Activated CD4-positive, alpha-beta T cell treated with anti-CD3 and anti-CD28 coated beads for 24 hours (primary cell): ENCODE measurements at regions not wholly inside any gene's neighbourhood (a gene's known extent, or its start where the extent isn't known, plus 50 kb on each side); places are given as distances from the start of the nearest gene placed in this dataset.
"Not testable (repeated sequence)": the region's sequence is repeated elsewhere in the genome, so short reads cannot be mapped to it uniquely, and the experiment has no call there.

Source experiments
- DNase-seq, 2 donors: peaks; one replicate each; pipeline ENCODE4 v3.0.0-alpha.2; 2020; ENCODE audit warnings: low read depth in 2 of 2

DNA sequence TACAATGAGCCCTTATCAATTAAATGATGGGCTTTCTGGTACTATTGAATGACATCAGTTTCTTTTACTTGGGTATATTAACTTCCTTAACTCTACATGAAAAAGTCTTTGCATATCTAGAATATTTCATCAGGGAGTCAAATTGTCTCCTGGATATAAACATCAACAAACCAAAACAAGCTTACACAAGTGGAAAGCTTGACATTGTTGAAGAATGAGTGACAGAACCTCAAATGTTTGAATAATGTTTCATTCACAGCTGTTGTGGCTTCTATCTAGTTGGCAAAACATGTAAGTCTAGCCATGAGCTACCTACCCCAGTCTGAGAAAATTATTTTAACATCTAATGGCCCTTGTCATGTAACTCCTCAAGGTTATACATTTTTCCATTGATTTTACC, 604.8 kb upstream of the ADAMTS5 start:
- no peak for DNase-seq

DNA sequence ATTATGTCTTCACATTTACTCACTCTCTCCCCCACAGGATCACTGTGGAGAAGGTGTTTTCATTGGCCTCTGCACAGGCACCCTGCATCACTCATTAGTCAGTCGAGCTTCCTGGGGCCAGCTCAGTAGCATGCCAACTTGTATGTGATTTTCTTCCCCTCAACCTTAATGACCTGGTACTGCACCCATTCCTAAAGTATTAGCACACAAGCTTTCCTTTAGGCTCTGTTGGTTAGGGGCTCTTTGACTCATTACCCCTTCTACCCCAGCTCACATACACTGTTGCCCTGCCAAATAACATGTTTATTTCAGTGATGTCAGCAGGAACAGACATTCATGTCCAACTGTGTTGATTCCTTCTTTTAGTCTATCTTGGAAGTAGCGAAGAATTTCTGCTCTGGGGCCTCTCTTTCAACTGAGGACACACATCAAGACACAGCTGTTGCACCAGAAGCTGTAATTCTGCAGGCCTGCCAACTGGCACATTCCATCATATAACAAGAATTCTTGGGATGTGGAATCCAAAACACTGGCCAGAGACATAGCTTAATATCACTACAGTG, 603.5 kb upstream of the ADAMTS5 start:
- no peak for DNase-seq

DNA sequence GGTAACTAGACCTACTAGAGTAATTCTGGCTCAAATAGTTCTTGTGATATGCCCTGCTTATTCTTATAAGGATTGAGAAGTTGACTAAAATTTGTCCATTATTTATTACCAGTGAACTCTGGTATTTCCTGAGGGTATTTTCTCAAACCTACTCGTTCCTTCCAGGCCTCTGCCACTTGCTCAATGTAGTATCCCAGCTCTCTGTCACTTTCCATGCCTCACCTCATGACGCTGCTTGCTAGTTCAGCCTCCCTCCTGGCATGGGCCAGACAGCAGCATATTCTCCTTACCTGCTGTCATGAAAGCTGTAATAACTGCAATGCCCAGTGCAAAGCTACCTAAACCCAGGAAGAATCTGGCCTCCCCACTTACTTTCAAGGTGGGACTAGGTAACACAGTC, 602.9 kb upstream of the ADAMTS5 start:
- DNase-seq, result no peak

DNA sequence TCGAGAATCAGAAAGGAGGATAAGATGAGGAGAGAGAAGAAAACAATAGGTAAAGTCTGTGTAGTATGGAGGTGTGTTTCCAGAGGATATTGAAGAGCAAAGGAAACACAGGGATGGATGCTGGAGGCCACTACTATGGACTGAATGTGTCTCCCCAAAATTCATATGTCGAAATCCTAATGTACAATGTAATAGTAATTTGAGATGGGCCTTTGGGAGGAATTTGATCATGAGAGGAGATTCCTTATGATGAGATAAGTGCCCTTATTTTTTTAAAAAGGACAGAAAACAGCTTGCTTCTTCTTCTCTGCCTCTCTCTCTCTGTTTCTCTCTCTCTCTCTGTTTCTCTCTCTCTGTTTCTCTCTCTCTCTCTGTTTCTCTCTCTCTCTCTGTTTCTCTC, 602.2 kb upstream of the ADAMTS5 start:
- no peak for DNase-seq

DNA sequence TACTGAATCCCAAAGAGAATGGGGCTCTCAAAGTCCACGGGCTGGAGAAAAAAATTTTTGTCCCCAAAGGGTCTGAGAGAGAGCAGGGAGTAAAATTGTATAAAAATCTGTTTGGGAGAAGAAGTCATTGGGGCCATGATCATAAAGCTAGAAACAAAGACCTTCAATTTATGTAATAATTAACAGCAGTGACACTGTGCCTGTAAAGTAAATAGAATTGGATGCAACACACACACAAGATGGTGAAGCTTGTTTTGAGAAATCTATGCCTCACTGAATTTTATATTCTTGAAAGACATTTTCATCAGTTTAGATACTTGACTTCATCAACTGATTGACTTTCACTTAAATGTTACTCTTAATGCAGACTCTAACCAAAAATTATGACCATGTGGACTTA, 600.5 kb upstream of the ADAMTS5 start:
- DNase-seq, result no peak

DNA sequence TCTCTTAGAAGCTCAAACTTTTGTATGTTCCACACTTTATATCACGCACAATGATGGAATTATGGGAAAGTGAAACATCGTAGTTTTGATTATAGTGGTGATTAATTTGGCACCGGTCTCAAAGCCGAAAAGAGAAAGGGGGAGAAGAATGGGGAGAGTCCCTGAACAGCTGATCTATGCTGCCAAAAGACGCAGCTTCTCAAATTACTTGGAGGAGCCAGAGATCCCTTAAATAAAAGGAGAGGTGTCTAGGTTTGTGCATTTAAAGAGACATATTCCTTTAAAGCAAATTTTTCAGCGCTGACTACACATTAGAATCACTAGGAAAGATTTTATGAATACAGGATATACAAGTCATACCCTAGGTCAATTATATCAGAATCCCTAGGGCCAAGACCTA, 599.6 kb upstream of the ADAMTS5 start:
- DNase-seq, result no peak

DNA sequence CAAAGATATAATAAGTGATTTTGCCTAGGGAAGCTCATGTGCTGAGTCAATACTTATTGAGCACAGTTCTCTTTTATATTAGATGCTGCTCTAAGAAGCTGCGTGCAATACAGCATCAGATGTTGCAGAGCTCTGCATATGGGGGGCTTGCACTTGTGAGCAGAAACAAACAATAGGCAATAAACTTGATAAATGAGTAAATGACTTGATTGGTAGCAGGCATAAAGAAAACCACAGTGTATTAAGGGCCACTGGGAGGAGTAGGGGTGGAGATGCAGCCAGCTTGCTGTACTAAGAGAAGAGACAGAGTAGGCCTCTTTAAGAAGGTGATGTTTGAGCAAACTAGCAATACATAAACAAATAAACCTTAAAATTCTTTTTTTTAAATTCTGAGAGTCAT, 598.5 kb upstream of the ADAMTS5 start:
- no peak for DNase-seq

DNA sequence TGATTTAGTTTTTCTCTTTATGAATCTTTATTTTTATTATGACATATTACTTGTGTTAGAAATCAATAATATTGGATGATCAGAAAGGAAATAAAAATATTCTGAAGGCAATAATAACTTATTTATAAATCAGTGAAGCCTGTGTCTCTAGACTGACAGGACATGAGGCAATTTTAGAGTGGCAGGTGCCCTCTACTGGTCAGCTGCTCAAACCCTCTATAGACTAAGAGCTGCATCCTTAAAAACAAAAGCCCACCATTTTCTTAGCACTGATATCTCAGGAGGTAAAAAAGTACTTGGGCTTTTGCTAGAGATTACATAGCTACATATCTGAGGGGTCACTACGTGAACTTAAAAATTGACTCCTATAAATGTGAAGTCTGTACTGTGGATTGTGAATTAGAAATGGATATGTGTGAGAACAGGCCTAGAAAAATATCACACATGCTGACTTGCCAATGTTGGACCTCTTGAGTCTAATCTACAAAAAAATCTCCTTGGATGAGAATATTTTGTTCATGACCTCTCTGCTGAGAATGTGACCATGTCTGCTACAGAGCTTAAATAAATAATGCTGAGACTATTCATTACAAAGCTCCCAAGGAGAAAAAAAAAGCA, 597.9 kb upstream of the ADAMTS5 start:
- no peak for DNase-seq

DNA sequence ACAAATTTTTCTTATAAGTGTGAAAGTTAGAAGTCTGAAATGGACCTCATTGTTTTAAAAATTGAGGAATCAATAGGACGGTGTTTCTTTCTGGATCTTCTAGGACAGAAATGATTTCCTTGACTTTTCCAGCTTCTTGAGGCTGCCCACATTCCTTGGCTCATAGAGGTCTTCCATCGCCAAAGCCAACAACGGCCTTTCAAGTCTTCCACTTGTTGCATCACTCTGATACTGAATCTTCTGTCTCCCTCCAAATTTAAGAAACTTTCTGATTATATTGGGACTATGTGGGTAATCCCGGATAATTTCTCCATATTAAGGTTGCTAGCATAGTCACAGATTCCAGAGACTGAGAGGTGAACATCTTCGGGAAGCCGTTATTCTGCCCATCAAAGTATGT, 595.4 kb upstream of the ADAMTS5 start:
- DNase-seq, result no peak

DNA sequence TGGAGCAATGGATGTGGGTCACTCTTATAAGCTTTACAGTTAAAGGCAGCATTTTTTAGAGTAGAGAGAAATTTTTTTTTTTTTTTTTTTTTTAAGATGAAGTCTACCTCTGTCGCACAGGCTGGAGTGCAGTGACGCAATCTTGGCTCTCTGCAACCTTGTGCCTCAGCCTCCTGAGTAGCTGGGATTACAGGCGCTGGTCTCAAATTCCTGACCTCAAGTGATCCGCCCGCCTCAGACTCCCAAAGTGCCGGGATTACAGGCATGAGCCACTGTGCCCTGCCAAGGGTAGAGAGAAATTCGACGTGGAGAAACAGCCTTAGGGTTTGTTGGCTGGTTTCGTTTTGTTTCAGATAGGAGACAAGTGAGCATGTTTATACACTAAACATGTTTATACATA, 594.2 kb upstream of the ADAMTS5 start:
- DNase-seq, result no peak

DNA sequence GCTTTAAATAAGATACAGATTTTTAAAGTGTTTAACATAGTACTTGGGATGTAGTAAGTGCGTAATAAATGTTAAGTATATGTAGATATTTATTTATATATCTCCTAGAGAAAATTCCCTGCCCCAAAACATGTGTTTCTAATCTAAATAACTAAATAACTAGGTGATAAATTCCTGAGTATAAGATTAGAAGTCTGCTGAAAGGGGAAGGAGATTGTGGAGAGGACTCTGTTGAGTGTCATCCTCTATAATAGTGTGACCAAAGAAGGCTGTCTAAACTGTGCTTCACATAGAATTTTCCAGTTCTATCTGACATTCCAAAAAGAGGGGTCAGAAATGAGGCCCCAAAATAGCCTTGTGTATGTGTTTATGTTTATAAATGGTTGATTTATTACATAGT, 590.5 kb upstream of the ADAMTS5 start:
- no peak for DNase-seq

DNA sequence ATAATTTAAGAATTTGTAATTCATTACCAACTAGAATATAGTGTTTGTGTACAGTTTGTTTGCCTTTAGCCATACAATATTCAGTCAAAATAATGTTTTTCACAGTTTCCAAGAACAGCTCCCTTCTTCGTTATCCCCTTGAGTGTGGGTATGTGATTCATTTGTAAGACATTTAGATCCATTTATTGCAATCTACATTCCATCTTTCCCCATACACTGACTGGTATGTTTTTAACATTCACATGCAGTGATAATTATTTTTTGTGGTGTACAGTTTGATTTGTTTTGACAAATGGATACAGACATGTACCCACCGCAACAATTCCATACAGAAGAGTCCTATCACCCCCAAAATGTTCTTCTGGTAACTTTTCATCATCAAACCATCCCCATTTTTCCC, 589.1 kb upstream of the ADAMTS5 start:
- DNase-seq, result no peak

DNA sequence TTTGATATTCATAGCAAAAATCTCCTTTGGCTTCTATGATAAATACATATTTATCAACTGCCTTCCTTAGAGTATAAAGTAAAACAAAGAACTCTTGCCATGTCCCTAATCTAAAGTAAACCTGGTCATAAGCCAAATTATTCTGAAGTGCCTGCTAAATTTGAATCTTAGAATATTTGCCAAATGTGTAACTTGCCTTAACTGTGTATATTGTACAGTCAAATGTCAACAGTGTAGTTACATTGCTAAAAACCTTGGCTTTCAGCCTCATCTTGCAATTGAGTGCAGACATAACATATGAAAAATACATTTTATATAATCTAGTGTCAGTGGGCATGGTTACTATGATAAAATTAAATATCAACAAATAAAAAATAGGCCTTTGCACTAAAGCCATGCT, 583.4 kb upstream of the ADAMTS5 start:
- no peak for DNase-seq

DNA sequence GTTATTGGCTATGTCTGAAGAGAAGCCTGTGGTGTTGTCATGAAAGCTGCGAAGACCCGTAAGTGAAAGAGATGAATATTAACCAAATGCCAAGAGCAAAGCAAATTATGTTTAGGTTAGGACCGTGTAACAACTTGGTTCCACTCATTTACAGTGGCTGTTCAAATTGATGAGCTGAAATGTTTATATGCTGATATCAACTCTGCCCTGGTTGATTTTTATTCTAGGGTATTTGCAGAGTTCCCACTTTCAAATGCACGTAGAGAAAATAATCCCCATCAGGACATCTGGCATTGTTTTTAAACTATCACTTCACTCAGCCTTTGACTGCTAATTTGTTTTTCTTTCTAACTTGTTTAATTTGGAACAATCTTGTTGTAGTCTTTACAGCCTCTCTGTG, 581.6 kb upstream of the ADAMTS5 start:
- no peak for DNase-seq

DNA sequence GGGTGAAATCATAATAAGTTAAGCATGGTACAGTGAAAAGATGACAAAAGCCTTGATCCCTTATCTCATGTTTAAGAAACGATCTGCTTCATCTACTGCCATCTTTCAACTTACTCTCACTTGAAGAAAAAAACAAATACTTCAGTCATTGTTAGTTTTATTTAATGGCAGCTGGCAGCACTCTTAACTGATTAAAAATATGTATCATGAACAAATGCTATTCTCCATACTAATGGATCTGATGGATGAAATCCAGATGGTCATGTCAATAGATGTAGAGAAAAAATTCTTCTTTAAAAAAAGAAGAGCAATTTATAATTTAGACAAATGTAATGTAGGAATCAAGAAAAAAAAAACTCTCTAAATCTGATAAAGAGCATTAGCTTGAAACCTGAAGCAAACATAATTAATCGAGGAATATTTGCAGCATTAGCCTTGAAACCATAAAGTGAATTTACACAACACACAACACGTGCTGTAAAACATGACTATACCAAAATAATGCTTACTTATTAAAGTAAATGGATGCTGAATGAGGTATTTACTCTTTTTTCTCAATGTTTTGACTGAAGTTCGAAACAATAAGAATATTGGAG, 579.0 kb upstream of the ADAMTS5 start:
- DNase-seq, result no peak

DNA sequence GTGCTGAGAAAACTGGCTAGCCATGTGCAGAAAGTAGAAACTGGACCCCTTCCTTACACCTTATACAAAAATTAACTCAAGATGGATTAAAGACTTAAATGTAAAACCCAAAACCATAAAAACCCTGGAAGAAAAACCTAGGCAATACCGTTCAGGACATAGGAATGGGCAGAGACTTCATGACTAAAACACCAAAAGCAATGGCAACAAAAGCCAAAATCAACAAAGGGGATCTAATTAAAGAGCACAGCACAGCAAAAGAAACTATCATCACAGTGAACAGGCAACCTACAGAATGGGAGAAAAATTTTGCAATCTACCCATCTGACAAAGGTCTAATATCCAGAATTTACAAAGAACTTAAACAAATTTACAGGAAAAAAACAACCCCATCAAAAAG, 575.2 kb upstream of the ADAMTS5 start:
- DNase-seq, result not testable (repeated sequence)

DNA sequence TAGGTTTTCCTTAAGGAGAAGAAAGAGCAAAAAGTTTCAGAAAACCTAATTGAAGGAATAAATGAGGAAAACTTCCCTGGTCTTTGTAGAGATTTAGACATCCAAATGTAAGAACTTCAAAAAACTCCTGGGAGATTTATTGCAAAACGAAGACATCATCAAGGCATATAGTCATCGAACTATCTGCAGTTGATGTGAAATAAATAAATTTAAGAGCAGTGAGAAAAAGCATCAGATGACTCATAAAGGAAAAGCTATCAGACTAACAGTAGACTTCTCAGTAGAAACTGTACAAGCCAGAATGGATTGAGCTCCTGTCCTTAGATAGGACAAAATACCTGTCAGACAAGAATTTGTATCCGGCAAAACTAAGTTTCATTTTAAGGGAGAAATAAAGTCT, 569.4 kb upstream of the ADAMTS5 start:
- no peak for DNase-seq

DNA sequence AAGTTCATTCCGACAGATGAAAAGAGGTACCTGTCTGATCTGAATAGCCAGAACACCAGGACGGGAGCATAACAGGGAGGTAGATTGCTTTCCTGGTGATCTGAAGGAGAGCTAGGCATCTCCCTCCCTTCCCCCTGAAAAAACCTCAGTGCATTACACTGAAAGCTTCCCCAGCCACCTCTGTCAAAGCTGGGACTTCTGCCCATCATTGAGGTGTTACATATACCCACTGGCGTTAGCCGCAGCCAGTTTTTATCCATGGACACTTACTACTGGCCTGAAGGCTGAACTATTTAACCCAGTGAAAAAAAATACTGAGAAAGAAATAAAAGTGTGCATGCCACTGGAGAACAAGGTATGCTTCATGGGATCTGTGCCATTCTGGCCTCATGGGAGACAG, 568.3 kb upstream of the ADAMTS5 start:
- DNase-seq, result no peak

DNA sequence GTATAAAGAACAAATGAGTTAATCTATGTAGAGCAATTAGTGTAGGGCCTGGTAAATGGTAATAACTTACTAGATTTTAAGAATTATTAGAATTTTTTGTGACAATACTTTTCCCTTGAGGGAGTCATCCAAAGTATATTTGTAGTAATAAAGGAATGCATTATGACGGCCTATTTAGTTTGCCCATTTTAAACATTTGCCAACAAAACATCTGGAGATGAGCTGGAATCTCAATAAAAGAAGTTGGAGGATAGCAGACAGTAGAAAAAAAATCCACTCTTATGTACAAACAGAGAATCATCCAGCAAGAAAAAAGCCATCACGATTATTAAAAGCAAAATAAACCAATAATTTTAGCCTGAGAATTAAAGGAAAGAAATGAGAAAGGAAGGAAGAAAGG, 567.3 kb upstream of the ADAMTS5 start:
- DNase-seq, result no peak

DNA sequence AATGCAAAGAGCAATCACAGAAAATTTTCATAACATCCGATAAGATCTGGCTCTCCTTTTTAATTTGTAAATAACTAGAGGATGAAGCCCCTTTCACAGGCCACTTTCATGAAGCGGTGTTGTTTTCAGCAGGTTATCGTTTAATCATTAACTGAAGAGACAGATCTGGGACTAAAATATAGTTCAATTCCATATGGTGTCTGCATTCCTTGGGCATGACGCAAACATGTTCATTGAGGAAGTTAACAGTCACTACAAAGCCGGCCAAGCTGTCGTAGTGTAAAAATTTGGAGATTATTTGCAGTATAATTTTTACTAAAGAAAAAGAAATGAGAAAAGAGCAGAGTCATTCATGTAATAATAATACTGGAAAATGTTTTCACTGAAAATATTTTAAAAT, 565.2 kb upstream of the ADAMTS5 start:
- DNase-seq, result no peak

DNA sequence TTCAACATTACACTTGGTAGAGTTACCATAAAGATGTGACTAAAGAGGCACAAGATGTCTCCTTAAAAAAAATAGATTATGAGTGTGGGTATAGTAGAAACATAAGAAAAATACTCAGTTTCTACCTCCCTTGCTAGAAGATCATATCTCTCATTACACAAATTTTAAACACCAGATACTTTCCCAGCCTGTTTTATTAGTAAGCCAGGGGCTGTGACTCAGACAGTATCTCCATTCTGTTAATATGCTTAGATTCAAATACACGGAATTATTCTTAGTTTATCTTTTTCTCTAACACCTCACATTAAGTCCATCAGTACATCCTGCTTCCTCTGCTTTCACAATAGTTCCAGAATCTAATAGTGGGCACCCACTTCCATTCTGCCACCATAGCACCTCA, 561.8 kb upstream of the ADAMTS5 start:
- DNase-seq, result no peak

DNA sequence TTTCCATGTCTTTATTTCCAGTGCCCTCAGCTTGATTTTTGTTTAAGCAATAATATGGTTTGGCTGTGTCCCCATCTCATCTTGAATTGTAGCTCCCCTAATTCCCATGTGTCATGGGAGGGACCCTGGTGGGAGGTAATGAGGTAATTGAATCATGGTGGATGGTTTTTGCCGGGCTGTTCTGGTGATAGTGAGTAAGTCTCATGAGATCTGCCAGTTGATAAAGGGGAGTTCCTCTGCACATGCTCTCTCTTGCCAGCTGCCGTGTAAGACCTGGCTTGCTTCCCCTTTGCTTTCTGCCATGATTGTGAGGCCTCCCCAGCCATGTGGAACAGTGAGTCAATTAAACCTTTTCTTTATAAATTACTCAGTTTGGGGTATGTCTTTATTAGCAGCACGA, 559.6 kb upstream of the ADAMTS5 start:
- no peak for DNase-seq

DNA sequence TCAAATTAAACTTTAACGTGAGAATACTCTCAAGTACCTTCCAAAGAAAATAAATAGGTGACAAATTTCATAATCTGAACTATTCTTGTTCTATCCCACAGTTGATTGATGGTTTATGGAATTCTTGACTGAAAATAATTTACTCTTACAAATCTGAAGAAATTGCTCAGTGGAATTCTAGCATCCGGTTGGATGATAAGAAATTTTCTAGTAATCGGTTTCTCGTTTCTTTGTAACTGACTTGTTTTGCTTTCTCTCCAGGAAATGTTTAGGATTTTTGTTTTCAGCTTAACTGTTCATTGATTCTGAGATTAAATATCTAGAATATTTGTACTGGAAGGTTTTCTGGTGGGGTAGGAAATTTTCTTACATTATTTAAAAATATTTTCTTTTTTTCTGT, 558.9 kb upstream of the ADAMTS5 start:
- no peak for DNase-seq

DNA sequence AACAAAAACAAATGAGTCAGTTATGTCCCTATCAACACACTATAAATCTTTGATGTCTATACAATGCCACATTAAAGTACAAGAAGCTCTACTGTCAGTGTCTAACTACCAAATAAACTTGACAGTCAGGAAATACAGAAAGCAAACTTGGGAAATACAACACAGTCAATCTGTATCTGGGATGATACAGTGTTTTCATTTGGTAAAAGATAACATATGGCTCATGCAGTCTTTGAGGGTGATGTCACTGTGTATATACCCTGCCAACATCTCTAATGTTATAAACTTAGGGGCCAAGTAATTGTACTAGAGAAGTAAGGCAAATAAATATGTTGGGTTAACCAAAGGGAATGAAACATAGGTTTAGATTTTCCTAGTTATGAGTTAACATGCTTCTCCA, 552.5 kb upstream of the ADAMTS5 start:
- no peak for DNase-seq
